ENCODE measurements at regions not wholly inside any gene's neighbourhood (a gene's known extent, or its start where the extent isn't known, plus 50 kb on each side); places are given as distances from the start of the nearest gene placed in this dataset.

DNA sequence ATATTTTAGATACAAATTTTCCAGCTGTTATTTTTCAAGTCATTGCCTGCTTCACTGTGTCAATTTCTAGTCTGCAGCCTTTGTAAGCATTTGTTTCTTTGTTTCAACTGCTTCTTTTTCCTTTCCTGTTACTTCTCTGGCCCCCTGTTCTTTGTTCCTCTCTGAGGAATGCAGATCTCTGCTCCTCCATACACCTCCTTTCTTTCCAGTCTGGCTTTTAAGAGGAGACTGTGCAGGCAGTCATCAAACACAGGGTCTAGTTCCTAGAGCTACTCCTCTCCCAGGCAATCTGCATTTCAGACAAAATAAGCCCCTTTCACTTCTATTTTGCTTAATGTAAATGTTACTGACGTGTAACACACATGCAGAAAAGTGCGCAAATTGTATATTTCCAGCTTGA, 502.9 kb downstream of the PDCD6IP start:
- Mint-ChIP-seq H3K9me3 (no peaks in the 10 kb centered on the region), H3K27ac (no peak overlapping the region), H3K27me3 (peaks cover 14% of the 10 kb centered on the region), H3K4me1 (ENCODE audit: unreplicated experiment) (peaks cover 28% of the 10 kb centered on the region), H3K4me3 (no peak overlapping the region), H3K36me3 (no peaks in the 10 kb centered on the region)
- TF ChIP-seq, protein P1, sequence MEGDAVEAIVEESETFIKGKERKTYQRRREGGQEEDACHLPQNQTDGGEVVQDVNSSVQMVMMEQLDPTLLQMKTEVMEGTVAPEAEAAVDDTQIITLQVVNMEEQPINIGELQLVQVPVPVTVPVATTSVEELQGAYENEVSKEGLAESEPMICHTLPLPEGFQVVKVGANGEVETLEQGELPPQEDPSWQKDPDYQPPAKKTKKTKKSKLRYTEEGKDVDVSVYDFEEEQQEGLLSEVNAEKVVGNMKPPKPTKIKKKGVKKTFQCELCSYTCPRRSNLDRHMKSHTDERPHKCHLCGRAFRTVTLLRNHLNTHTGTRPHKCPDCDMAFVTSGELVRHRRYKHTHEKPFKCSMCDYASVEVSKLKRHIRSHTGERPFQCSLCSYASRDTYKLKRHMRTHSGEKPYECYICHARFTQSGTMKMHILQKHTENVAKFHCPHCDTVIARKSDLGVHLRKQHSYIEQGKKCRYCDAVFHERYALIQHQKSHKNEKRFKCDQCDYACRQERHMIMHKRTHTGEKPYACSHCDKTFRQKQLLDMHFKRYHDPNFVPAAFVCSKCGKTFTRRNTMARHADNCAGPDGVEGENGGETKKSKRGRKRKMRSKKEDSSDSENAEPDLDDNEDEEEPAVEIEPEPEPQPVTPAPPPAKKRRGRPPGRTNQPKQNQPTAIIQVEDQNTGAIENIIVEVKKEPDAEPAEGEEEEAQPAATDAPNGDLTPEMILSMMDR (conservative IDR thresholded peaks at IDR 0.05), result no peak
- no peak for DNase-seq (ENCODE audit: extremely low spot score, unreplicated experiment)

DNA sequence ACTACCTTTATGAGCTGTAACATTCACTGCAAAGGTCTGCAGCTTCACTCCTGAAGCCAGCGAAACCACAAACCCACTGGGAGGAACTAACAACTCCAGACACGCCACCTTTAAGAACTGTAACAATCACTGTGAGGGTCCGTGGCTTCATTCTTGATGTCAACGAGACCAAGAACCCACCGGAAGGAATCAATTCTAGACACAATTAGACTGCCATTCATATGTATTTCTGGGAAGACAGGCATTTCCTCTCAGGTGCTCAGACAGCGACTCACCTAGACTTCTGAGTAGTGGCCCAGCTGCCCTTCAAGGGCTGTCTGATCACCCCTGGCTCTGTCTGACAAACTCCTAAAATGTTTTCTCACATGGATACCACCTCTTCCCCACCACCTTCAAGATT, 506.8 kb downstream of the PDCD6IP start:
- Mint-ChIP-seq H3K27ac (no peak overlapping the region), H3K9me3 (peaks cover 4% of the 10 kb centered on the region), H3K4me1 (ENCODE audit: unreplicated experiment) (peaks cover 23% of the 10 kb centered on the region), H3K4me3 (no peak overlapping the region), H3K36me3 (no peaks in the 10 kb centered on the region), H3K27me3 (peaks cover 6% of the 10 kb centered on the region)
- no peak for DNase-seq (ENCODE audit: extremely low spot score, unreplicated experiment)
- TF ChIP-seq, protein P1 (conservative IDR thresholded peaks at IDR 0.05), result no peak

DNA sequence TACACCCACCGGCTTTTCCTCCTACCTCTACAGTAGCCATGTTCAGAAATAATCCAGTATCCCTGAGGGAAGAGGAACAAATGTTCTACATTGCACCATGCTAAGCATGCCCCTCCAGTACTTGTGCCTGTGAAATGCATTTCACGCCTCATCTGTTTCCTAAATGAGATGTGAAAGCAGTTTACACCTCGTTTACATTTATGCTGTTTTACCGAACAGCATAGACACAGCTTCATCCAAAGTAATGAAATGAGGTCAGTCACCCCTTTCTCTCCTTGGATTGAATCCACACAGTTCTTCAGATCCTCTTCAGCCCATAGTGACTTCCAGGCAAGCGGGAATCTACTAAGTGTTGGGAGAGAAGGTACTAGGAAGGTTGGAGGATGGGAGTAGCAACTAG, 514.3 kb downstream of the PDCD6IP start:
- no peaks in the 10 kb centered on the region for H3K4me1 Mint-ChIP-seq (ENCODE audit: unreplicated experiment)
- DNase-seq (ENCODE audit: extremely low spot score, unreplicated experiment), result no peak
- peaks cover 3% of the 10 kb centered on the region for H3K36me3 Mint-ChIP-seq
- H3K4me3 Mint-ChIP-seq, result no peak overlapping the region
- TF ChIP-seq, protein P1 (conservative IDR thresholded peaks at IDR 0.05), result no peak
- no peak overlapping the region for H3K27ac Mint-ChIP-seq
- H3K27me3 Mint-ChIP-seq, result no peaks in the 10 kb centered on the region
- H3K9me3 Mint-ChIP-seq, result peaks cover 12% of the 10 kb centered on the region

DNA sequence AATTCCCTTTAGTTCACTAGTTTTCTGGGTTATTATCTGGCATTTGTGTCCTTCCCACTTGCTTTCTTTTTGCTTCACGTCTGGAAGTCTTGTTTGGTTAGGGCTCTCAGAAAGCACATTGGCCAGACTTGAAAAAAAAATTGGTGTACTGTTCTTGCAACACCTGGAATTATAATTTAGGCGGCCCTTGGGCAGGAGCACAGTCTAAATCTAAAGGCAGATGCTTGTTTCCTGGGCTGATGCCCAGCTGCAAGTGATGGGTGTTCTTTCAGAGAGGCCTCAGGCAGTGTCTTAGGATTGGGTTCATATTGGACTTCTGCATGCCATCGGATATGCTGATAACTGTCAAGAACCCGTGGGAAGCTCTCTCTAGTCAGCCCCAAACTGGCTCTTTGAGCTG, 521.5 kb downstream of the PDCD6IP start:
- H3K4me3 Mint-ChIP-seq, result no peak overlapping the region
- TF ChIP-seq, protein P1 (conservative IDR thresholded peaks at IDR 0.05), result no peak
- H3K27me3 Mint-ChIP-seq, result no peaks in the 10 kb centered on the region
- H3K9me3 Mint-ChIP-seq, result peaks cover 14% of the 10 kb centered on the region
- H3K27ac Mint-ChIP-seq, result no peak overlapping the region
- H3K4me1 Mint-ChIP-seq (ENCODE audit: unreplicated experiment), result no peaks in the 10 kb centered on the region
- H3K36me3 Mint-ChIP-seq, result peaks cover 3% of the 10 kb centered on the region
- no peak for DNase-seq (ENCODE audit: extremely low spot score, unreplicated experiment)

DNA sequence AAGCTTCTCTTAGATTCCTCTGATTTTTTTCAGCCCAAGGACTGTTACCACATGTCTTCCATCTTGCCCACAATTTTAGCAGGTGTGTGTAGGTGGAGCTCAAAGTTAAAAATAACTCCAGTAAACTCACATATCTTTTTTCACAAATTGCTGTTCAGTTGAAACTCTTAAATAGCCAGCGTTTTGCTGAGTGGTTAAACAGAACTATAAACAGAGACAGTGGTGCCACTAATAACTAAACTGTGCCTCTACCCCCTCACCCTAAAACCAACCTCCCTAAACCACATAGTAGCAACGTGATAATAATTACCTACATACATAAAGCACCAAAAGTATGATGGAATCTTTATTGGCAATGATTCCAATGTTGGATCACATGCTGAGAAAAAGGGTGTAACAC, 525.1 kb downstream of the PDCD6IP start:
- TF ChIP-seq, protein P1 (conservative IDR thresholded peaks at IDR 0.05), result no peak
- Mint-ChIP-seq H3K27ac (no peak overlapping the region), H3K4me3 (no peak overlapping the region), H3K36me3 (no peaks in the 10 kb centered on the region), H3K9me3 (no peaks in the 10 kb centered on the region), H3K4me1 (ENCODE audit: unreplicated experiment) (no peaks in the 10 kb centered on the region), H3K27me3 (no peaks in the 10 kb centered on the region)
- DNase-seq (ENCODE audit: extremely low spot score, unreplicated experiment), result no peak

DNA sequence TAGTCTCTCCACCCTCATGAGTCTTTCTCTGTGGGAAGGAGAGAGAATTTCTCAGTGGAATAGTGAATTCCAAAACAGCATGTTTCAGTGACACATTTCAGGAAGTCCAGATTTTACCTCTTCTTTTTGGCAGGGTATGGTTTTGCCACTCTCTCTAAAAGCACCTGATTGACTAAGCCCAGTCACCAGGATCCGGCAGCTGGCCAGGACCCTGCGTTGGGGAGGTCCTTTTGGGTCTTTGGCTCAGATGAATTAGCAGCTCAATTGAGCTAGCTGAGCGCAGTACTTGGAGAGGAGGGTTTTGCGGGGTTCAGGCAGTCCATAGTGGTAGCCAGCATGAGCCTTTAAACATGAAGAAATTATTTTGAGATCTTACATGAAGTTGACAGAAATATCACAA, 548.2 kb downstream of the PDCD6IP start:
- TF ChIP-seq, protein P1 (conservative IDR thresholded peaks at IDR 0.05), result no peak
- no peak for DNase-seq (ENCODE audit: extremely low spot score, unreplicated experiment)
- Mint-ChIP-seq H3K9me3 (no peaks in the 10 kb centered on the region), H3K4me3 (no peak overlapping the region), H3K4me1 (ENCODE audit: unreplicated experiment) (peaks cover 4% of the 10 kb centered on the region), H3K27ac (no peak overlapping the region), H3K36me3 (no peaks in the 10 kb centered on the region), H3K27me3 (no peaks in the 10 kb centered on the region)

Data from type B pancreatic cell (in vitro differentiated cells).